ENCODE measurements at regions not wholly inside any gene's neighbourhood (a gene's known extent, or its start where the extent isn't known, plus 50 kb on each side); places are given as distances from the start of the nearest gene placed in this dataset.

DNA sequence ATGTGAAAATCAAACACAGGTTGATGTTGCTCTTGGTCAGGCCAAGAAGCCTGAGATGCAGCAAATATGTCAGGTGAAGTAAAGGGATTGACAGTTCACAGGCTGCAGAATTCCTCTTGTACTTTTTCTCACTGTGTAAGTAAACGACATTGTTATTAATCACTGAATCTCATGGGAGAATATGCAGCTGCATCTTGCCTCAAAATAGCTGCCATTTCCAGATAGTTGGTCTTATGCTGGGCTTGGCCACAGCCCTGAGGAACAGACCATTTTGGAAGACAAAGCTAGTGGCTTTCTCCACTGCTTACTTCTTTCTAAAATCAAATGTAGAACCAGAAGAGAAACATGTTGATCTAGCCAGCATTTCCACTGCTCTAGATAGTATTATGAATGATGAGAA lies 403.4 kb upstream of the NR3C2 start:
- TF ChIP-seq, protein P1, sequence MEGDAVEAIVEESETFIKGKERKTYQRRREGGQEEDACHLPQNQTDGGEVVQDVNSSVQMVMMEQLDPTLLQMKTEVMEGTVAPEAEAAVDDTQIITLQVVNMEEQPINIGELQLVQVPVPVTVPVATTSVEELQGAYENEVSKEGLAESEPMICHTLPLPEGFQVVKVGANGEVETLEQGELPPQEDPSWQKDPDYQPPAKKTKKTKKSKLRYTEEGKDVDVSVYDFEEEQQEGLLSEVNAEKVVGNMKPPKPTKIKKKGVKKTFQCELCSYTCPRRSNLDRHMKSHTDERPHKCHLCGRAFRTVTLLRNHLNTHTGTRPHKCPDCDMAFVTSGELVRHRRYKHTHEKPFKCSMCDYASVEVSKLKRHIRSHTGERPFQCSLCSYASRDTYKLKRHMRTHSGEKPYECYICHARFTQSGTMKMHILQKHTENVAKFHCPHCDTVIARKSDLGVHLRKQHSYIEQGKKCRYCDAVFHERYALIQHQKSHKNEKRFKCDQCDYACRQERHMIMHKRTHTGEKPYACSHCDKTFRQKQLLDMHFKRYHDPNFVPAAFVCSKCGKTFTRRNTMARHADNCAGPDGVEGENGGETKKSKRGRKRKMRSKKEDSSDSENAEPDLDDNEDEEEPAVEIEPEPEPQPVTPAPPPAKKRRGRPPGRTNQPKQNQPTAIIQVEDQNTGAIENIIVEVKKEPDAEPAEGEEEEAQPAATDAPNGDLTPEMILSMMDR (IDR thresholded peaks at IDR 0.05), result no peak
- TF ChIP-seq POLR2A (IDR thresholded peaks at IDR 0.05), result no peak

All from Peyer's patch (tissue), 4 donors.